Liver (tissue), 8 donors: ENCODE measurements at regions not wholly inside any gene's neighbourhood (a gene's known extent, or its start where the extent isn't known, plus 50 kb on each side); places are given as distances from the start of the nearest gene placed in this dataset.
"Not testable (repeated sequence)": the region's sequence is repeated elsewhere in the genome, so short reads cannot be mapped to it uniquely, and the experiment has no call there.

Experiments
- DNase-seq: peaks from one replicate; pipeline ENCODE4 v3.0.0-alpha.2; 2017; ENCODE audit warnings: low spot score
- H3K27ac ChIP-seq, 2 donors: one replicate each; pipeline ENCODE4 v1.7.0; 2013; ENCODE audit warnings: inconsistent platforms in 2 of 2, low read length in 2 of 2, control low read depth in 1 of 2, low read depth in 1 of 2, mild to moderate bottlenecking in 1 of 2
- H3K27me3 ChIP-seq, 4 donors: one replicate each; pipeline versions ENCODE4 v1.6.1 to v1.7.0; 2013; ENCODE audit warnings: low read length in 3 of 4, inconsistent platforms in 1 of 4, mild to moderate bottlenecking in 1 of 4, moderate library complexity in 1 of 4; ENCODE audit not compliant: control insufficient read depth in 4 of 4, insufficient read depth in 4 of 4
- H3K36me3 ChIP-seq, 4 donors: one replicate each; pipeline versions ENCODE4 v1.6.1 to v1.7.0; 2013; ENCODE audit warnings: low read length in 3 of 4, mild to moderate bottlenecking in 3 of 4, low read depth in 1 of 4, moderate library complexity in 1 of 4; ENCODE audit not compliant: control insufficient read depth in 4 of 4, insufficient read depth in 3 of 4
- H3K4me1 ChIP-seq, 4 donors: one replicate each; pipeline versions ENCODE4 v1.6.1 to v1.7.0; 2013; ENCODE audit warnings: low read length in 3 of 4, mild to moderate bottlenecking in 3 of 4, moderate library complexity in 1 of 4; ENCODE audit not compliant: control insufficient read depth in 4 of 4, insufficient read depth in 4 of 4
- H3K4me3 ChIP-seq, 3 donors: one replicate each; pipeline versions ENCODE4 v1.6.1 to v1.7.0; 2013; ENCODE audit warnings: low read length in 3 of 3, control low read depth in 1 of 3, low read depth in 1 of 3, mild to moderate bottlenecking in 1 of 3
- H3K9ac ChIP-seq, 2 donors: one replicate each; pipeline ENCODE4 v1.7.0; 2013; ENCODE audit warnings: low read length in 2 of 2, mild to moderate bottlenecking in 2 of 2, moderate library complexity in 2 of 2, control low read depth in 1 of 2, low read depth in 1 of 2
- H3K9me3 ChIP-seq, 4 donors: one replicate each; pipeline versions ENCODE4 v1.6.1 to v1.7.0; 2013; ENCODE audit warnings: low read length in 3 of 4; ENCODE audit not compliant: control insufficient read depth in 4 of 4
- ATF3 ChIP-seq: IDR thresholded peaks from 2 replicates; pipeline ENCODE4 v1.6.1; 2016; ENCODE audit warnings: antibody characterized with exemption
- CTCF ChIP-seq: fragments of 150-350 bp; IDR thresholded peaks from 2 replicates; pipeline ENCODE4 v1.5.1; 2017; ENCODE audit warnings: improper control_type of control experiment, low read depth, low read length; ENCODE audit not compliant: missing input control
- EGR1 ChIP-seq, 2 donors: IDR thresholded peaks; 2 replicates each; pipeline ENCODE4 v1.6.1; 2016 to 2018; ENCODE audit warnings: antibody characterized with exemption in 2 of 2, low read depth in 2 of 2
- FOXA1 ChIP-seq: IDR thresholded peaks from 2 replicates; pipeline ENCODE4 v1.6.1; 2016; ENCODE audit warnings: antibody characterized with exemption
- FOXA2 ChIP-seq: IDR thresholded peaks from 2 replicates; pipeline ENCODE4 v1.6.1; 2016; ENCODE audit warnings: antibody characterized with exemption
- GABPA ChIP-seq, 2 donors: IDR thresholded peaks in 1 of 2; conservative IDR thresholded peaks in 1 of 2; 2 replicates each; pipeline ENCODE4 v1.6.1; 2016; ENCODE audit warnings: antibody characterized with exemption in 2 of 2, mild to moderate bottlenecking in 1 of 2, moderate library complexity in 1 of 2
- HNF4A ChIP-seq, 2 donors: conservative IDR thresholded peaks; 2 replicates each; pipeline ENCODE4 v1.6.1; 2016; ENCODE audit warnings: antibody characterized with exemption in 2 of 2, mild to moderate bottlenecking in 2 of 2
- JUND ChIP-seq, 2 donors: IDR thresholded peaks; 2 replicates each; pipeline ENCODE4 v1.6.1; 2016; ENCODE audit warnings: antibody characterized with exemption in 2 of 2
- NR2F2 ChIP-seq: IDR thresholded peaks from 2 replicates; pipeline ENCODE4 v1.6.1; 2016; ENCODE audit warnings: antibody characterized with exemption
- REST ChIP-seq: IDR thresholded peaks from 2 replicates; pipeline ENCODE4 v1.6.1; 2016; ENCODE audit warnings: antibody characterized with exemption, mild to moderate bottlenecking
- RXRA ChIP-seq, 2 donors: IDR thresholded peaks; 2 replicates each; pipeline ENCODE4 v1.6.1; 2017 to 2018; ENCODE audit warnings: antibody characterized with exemption in 2 of 2, mild to moderate bottlenecking in 1 of 2
- SP1 ChIP-seq: IDR thresholded peaks from 2 replicates; pipeline ENCODE4 v1.6.1; 2018; ENCODE audit warnings: antibody characterized with exemption, mild to moderate bottlenecking
- TAF1 ChIP-seq: conservative IDR thresholded peaks from 2 replicates; pipeline ENCODE4 v1.6.1; 2016; ENCODE audit warnings: antibody characterized with exemption, mild to moderate bottlenecking
- YY1 ChIP-seq: IDR thresholded peaks from 2 replicates; pipeline ENCODE4 v1.6.1; 2016; ENCODE audit warnings: antibody characterized with exemption, mild to moderate bottlenecking
- WGBS: extraction: QIAGEN DNeasy Blood & Tissue Kit; methylation state at CpG from one replicate; pipeline ENCODE4 v1.1.7; 2013; 5-methylcytosine and 5-hydroxymethylcytosine counted together
- TF ChIP-seq, protein P1 (sequence below): IDR thresholded peaks from 2 replicates; pipeline ENCODE4 v1.6.1; 2016; ENCODE audit warnings: antibody characterized with exemption
- TF ChIP-seq, protein P2 (sequence below): IDR thresholded peaks from 2 replicates; pipeline ENCODE4 v1.6.1; 2016; ENCODE audit warnings: antibody characterized with exemption
- donor health status: healthy.
- donor health status: healthy.
- donor health status: healthy.
- donor health status: healthy.
- donor health status: healthy.

- TF ChIP-seq REST = no peak
These were observed 200.3 kb downstream of the EDN1 start (continued) for GRCh38 chr6:12490351-12490903.

GRCh38 chr6:12490904-12491571 lies 200.9 kb downstream of the EDN1 start:
- H3K27ac ChIP-seq = peak overlapping the region; percentile 18 to 60
- no peaks in the 10 kb centered on the region for H3K27me3 ChIP-seq
- TF ChIP-seq GABPA (IDR thresholded peaks at IDR 0.05 in 1 of 2, conservative IDR thresholded peaks at IDR 0.05 in 1 of 2) (no peak), REST (no peak), HNF4A (conservative IDR thresholded peaks at IDR 0.05) (no peak), CTCF (no peak), EGR1 (IDR thresholded peaks at IDR 0.05; ENCODE audit: low read depth in 2 of 2) (no peak), FOXA2 (no peak), SP1 (peak; percentile 23), YY1 (no peak), NR2F2 (peak; percentile 79), TAF1 (no peak), ATF3 (no peak), JUND (IDR thresholded peaks at IDR 0.05) (peak; percentile 26 to 33), RXRA (IDR thresholded peaks at IDR 0.05) (no peak), FOXA1 (no peak)
- TF ChIP-seq, protein P1, sequence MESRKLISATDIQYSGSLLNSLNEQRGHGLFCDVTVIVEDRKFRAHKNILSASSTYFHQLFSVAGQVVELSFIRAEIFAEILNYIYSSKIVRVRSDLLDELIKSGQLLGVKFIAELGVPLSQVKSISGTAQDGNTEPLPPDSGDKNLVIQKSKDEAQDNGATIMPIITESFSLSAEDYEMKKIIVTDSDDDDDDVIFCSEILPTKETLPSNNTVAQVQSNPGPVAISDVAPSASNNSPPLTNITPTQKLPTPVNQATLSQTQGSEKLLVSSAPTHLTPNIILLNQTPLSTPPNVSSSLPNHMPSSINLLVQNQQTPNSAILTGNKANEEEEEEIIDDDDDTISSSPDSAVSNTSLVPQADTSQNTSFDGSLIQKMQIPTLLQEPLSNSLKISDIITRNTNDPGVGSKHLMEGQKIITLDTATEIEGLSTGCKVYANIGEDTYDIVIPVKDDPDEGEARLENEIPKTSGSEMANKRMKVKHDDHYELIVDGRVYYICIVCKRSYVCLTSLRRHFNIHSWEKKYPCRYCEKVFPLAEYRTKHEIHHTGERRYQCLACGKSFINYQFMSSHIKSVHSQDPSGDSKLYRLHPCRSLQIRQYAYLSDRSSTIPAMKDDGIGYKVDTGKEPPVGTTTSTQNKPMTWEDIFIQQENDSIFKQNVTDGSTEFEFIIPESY = no peak
- TF ChIP-seq, protein P2, sequence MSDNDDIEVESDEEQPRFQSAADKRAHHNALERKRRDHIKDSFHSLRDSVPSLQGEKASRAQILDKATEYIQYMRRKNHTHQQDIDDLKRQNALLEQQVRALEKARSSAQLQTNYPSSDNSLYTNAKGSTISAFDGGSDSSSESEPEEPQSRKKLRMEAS = no peak
- DNase-seq = no peak
- WGBS = 64% methylated on average over 2 of the region's 2 CpGs
- no peak overlapping the region for H3K4me3 ChIP-seq
- no peaks in the 10 kb centered on the region for H3K36me3 ChIP-seq
- no peak overlapping the region for H3K9ac ChIP-seq
- H3K9me3 ChIP-seq = no peaks in the 10 kb centered on the region
- no peaks in the 10 kb centered on the region for H3K4me1 ChIP-seq

GRCh38 chr6:12492929-12493328 lies 202.8 kb downstream of the EDN1 start:
- WGBS = 97% methylated on average over 4 of the region's 4 CpGs
- not testable (repeated sequence) for H3K9me3 ChIP-seq

More at GRCh38 chr6:12492929-12493328, 202.8 kb downstream of the EDN1 start:
- H3K27ac ChIP-seq, H3K4me3 ChIP-seq, DNase-seq, H3K36me3 ChIP-seq, H3K9ac ChIP-seq, H3K4me1 ChIP-seq, H3K27me3 ChIP-seq: not testable (repeated sequence)
